ENCODE measurements at regions not wholly inside any gene's neighbourhood (a gene's known extent, or its start where the extent isn't known, plus 50 kb on each side); places are given as distances from the start of the nearest gene placed in this dataset.
"Not testable (repeated sequence)": the region's sequence is repeated elsewhere in the genome, so short reads cannot be mapped to it uniquely, and the experiment has no call there.

DNA sequence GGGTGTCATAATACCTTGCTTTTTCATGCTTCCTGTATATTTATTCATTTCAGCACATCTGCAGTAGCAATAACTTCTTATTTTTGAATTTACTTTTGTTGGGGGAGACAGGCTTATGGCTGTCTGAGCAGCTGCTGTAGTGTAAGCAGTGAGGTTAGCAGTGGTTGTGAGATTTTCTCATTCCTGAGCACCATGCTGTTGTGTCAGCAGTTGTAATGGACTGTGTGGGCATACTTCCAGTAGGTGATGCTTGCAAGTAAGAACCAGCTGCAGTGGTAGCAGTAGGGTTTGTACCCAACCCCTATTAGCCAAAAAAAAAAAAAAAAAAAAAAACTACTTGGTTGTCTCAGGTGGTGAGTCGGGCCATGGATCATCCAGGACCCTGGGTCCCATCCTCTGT lies 311.6 kb downstream of the NUF2 start:
- peaks cover 0 to 3% of the 10 kb centered on the region in 2 experiments; a peak in 1 of 4 replicates for H3K9me3 ChIP-seq (ENCODE audit: control insufficient read depth in 1 of 2, insufficient read depth in 1 of 2, low read depth in 1 of 2, low read length in 2 of 2)
- H3K4me2 ChIP-seq (ENCODE audit: low read length), result no peak overlapping the region
- no peaks in the 10 kb centered on the region for H3K27me3 ChIP-seq (ENCODE audit: insufficient read depth, low read length)
- intact Hi-C loops (cut with micrococcal nuclease), result no loop called here
- H2AFZ ChIP-seq (ENCODE audit: low read depth, low read length, poor library complexity, severe bottlenecking), result no peak overlapping the region
- CTCF ChIA-PET, result no interaction called here
- no peak for ATAC-seq
- no peaks in the 10 kb centered on the region for H3K36me3 ChIP-seq (ENCODE audit: control insufficient read depth in 1 of 2, insufficient read depth in 2 of 2, low read length in 2 of 2)
- no peaks in the 10 kb centered on the region for H4K20me1 ChIP-seq (ENCODE audit: insufficient read depth)
- POLR2A ChIA-PET, result no interaction called here
- no peak overlapping the region for H3K9ac ChIP-seq (ENCODE audit: low read length)
- no peaks in the 10 kb centered on the region for H3K9me2 ChIP-seq (ENCODE audit: insufficient read depth)
- no peak for TF ChIP-seq EZH2 (IDR thresholded peaks at IDR 0.05)
- TF ChIP-seq, protein P1, sequence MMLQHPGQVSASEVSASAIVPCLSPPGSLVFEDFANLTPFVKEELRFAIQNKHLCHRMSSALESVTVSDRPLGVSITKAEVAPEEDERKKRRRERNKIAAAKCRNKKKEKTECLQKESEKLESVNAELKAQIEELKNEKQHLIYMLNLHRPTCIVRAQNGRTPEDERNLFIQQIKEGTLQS (IDR thresholded peaks at IDR 0.05), result no peak
- no peak for TF ChIP-seq SP1 (IDR thresholded peaks at IDR 0.05; ENCODE audit: low read depth)
- no TSS peak for BruUV-seq (replicated peaks)
- no peak for DNase-seq (ENCODE audit: low read depth, low spot score)
- H3K79me2 ChIP-seq (ENCODE audit: insufficient read depth, low read length), result no peaks in the 10 kb centered on the region
- RAD21 ChIA-PET (ENCODE audit: low non-redundant PET in 1 of 2, low total read pairs in 2 of 2, uncharacterized antibody in 2 of 2, unreplicated experiment in 2 of 2), result no interaction called here
- H3K4me3 ChIP-seq (replicated peaks in 1 of 2; ENCODE audit: low read depth in 1 of 2, low read length in 2 of 2), result no peak overlapping the region
- no peaks in the 10 kb centered on the region for H3K4me1 ChIP-seq (ENCODE audit: control insufficient read depth in 1 of 2, insufficient read depth in 2 of 2, low read length in 2 of 2)
- H3K27ac ChIP-seq (ENCODE audit: low read depth, low read length), result no peak overlapping the region

DNA sequence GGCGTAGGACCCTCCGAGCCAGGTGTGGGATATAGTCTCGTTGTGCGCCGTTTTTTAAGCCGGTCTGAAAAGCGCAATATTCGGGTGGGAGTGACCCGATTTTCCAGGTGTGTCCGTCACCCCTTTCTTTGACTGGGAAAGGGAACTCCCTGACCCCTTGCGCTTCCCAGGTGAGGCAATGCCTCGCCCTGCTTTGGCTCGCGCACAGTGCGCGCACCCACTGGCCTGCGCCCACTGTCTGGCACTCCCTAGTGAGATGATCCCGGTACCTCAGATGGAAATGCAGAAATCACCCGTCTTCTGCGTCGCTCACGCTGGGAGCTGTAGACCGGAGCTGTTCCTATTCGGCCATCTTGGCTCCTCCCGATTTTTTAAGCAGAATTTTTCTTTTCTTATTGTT lies 323.9 kb downstream of the NUF2 start:
- H4K20me1 ChIP-seq (ENCODE audit: insufficient read depth); RAD21 ChIA-PET (ENCODE audit: low non-redundant PET in 1 of 2, low total read pairs in 2 of 2, uncharacterized antibody in 2 of 2, unreplicated experiment in 2 of 2); CTCF ChIA-PET: not testable (repeated sequence)

GRCh38 chr1:163650624-163651023 lies 328.9 kb downstream of the NUF2 start:
- TF ChIP-seq TCF7L2 (IDR thresholded peaks at IDR 0.05; ENCODE audit: borderline replicate concordance, extremely low read depth, insufficient read depth, insufficient read length) (peak; percentile 82), POLR2A (IDR thresholded peaks at IDR 0.05; ENCODE audit: borderline replicate concordance, extremely low read depth, insufficient read depth, insufficient read length) (no peak)
- CTCF ChIA-PET, result no interaction called here

More for the DNA sequence above, 323.9 kb downstream of the NUF2 start:
- H3K4me1 ChIP-seq (ENCODE audit: control insufficient read depth in 1 of 2, insufficient read depth in 2 of 2, low read length in 2 of 2); ATAC-seq; H3K27me3 ChIP-seq (ENCODE audit: insufficient read depth, low read length); H3K79me2 ChIP-seq (ENCODE audit: insufficient read depth, low read length); POLR2A ChIA-PET; DNase-seq (ENCODE audit: low read depth, low spot score); intact Hi-C loops (cut with micrococcal nuclease); H3K9me3 ChIP-seq (ENCODE audit: control insufficient read depth in 1 of 2, insufficient read depth in 1 of 2, low read depth in 1 of 2, low read length in 2 of 2); H3K36me3 ChIP-seq (ENCODE audit: control insufficient read depth in 1 of 2, insufficient read depth in 2 of 2, low read length in 2 of 2); H3K9me2 ChIP-seq (ENCODE audit: insufficient read depth): not testable (repeated sequence)
- H3K4me3 ChIP-seq (replicated peaks in 1 of 2; ENCODE audit: low read depth in 1 of 2, low read length in 2 of 2), result peak overlapping the region; percentile 30 to 50
- TSS peak; percentile 72 for BruUV-seq (replicated peaks)
- peak overlapping the region; percentile 68 for H3K4me2 ChIP-seq (ENCODE audit: low read length)
- peak overlapping the region; percentile 48 for H3K9ac ChIP-seq (ENCODE audit: low read length)
- H3K27ac ChIP-seq (ENCODE audit: low read depth, low read length), result peak overlapping the region; percentile 37
- peak overlapping the region; percentile 86 for H2AFZ ChIP-seq (ENCODE audit: low read depth, low read length, poor library complexity, severe bottlenecking)

More at GRCh38 chr1:163650624-163651023, 328.9 kb downstream of the NUF2 start:
- Histone ChIP-seq H3K9ac (ENCODE audit: low read length) (no peak overlapping the region), H3K4me3 (replicated peaks in 1 of 2; ENCODE audit: low read depth in 1 of 2, low read length in 2 of 2) (no peak overlapping the region), H3K27ac (ENCODE audit: low read depth, low read length) (no peak overlapping the region), H2AFZ (ENCODE audit: low read depth, low read length, poor library complexity, severe bottlenecking) (no peak overlapping the region), H3K79me2 (ENCODE audit: insufficient read depth, low read length) (no peaks in the 10 kb centered on the region), H4K20me1 (ENCODE audit: insufficient read depth) (no peaks in the 10 kb centered on the region), H3K27me3 (ENCODE audit: insufficient read depth, low read length) (no peaks in the 10 kb centered on the region), H3K9me3 (ENCODE audit: control insufficient read depth in 1 of 2, insufficient read depth in 1 of 2, low read depth in 1 of 2, low read length in 2 of 2) (no peaks in the 10 kb centered on the region), H3K4me1 (ENCODE audit: control insufficient read depth in 1 of 2, insufficient read depth in 2 of 2, low read length in 2 of 2) (peaks cover 0 to 4% of the 10 kb centered on the region in 2 experiments; a peak in 2 of 4 replicates), H3K9me2 (ENCODE audit: insufficient read depth) (no peaks in the 10 kb centered on the region), H3K36me3 (ENCODE audit: control insufficient read depth in 1 of 2, insufficient read depth in 2 of 2, low read length in 2 of 2) (no peaks in the 10 kb centered on the region), H3K4me2 (ENCODE audit: low read length) (no peak overlapping the region)
- intact Hi-C loops (cut with micrococcal nuclease), result no loop called here
- POLR2A ChIA-PET, result no interaction called here
- no TSS peak for BruUV-seq (replicated peaks)
- ATAC-seq (no peak), DNase-seq (ENCODE audit: low read depth, low spot score) (peak; percentile 0)
- RAD21 ChIA-PET (ENCODE audit: low non-redundant PET in 1 of 2, low total read pairs in 2 of 2, uncharacterized antibody in 2 of 2, unreplicated experiment in 2 of 2), result no interaction called here

All from HCT116 (cell line).